ENCODE measurements at regions not wholly inside any gene's neighbourhood (a gene's known extent, or its start where the extent isn't known, plus 50 kb on each side); places are given as distances from the start of the nearest gene placed in this dataset.

DNA sequence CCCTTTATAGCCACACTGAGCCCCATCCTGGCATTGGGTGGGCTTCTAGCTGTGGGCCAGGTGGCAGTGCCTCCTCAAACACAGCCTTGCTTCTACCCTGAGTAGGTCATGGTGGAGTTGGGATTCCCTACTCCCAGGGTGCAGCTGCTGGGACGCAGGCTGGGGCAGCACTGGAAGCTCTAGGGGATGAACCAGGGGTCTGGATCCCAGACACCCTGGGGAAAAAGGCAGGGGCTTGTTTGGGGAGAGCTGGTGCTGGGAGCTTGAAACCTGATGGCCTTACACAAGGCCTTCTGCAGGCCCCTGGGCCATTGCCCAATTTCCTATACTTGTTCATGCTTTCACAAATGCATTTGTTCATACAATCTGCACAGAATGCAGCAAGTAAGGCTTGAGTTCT, 103.7 kb upstream of the CTBP2 start:
- no peak for TF ChIP-seq TARDBP (IDR thresholded peaks at IDR 0.05)
- no peak for TF ChIP-seq ELF4 (IDR thresholded peaks at IDR 0.05)
- no peak for TF ChIP-seq SP1 (IDR thresholded peaks at IDR 0.05)
- TF ChIP-seq SUZ12 (IDR thresholded peaks at IDR 0.05): no peak
- TF ChIP-seq ZNF384 (IDR thresholded peaks at IDR 0.05): no peak
- no peak for TF ChIP-seq FOXA1 (IDR thresholded peaks at IDR 0.05)
- no peak for TF ChIP-seq NFRKB (IDR thresholded peaks at IDR 0.05)
- TF ChIP-seq, protein P1, sequence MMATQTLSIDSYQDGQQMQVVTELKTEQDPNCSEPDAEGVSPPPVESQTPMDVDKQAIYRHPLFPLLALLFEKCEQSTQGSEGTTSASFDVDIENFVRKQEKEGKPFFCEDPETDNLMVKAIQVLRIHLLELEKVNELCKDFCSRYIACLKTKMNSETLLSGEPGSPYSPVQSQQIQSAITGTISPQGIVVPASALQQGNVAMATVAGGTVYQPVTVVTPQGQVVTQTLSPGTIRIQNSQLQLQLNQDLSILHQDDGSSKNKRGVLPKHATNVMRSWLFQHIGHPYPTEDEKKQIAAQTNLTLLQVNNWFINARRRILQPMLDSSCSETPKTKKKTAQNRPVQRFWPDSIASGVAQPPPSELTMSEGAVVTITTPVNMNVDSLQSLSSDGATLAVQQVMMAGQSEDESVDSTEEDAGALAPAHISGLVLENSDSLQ (IDR thresholded peaks at IDR 0.05): no peak
- TF ChIP-seq FOXM1 (IDR thresholded peaks at IDR 0.05; ENCODE audit: borderline replicate concordance): no peak
- TF ChIP-seq BHLHE40 (IDR thresholded peaks at IDR 0.05; ENCODE audit: borderline replicate concordance): no peak
- TF ChIP-seq ARNT (IDR thresholded peaks at IDR 0.05): no peak
- no peak for TF ChIP-seq LEF1 (IDR thresholded peaks at IDR 0.05; ENCODE audit: borderline replicate concordance)
